DOHH2 (cell line): ENCODE measurements at regions not wholly inside any gene's neighbourhood (a gene's known extent, or its start where the extent isn't known, plus 50 kb on each side); places are given as distances from the start of the nearest gene placed in this dataset.

Source experiments
- H3F3A ChIP-seq: fragments of 200-600 bp; sonication (generic), shearing (Covaris generic); 2 replicates; pipeline ENCODE4 v1.6.0; 2016; ENCODE audit warnings: antibody characterized with exemption, mild to moderate bottlenecking; ENCODE audit not compliant: control insufficient read depth, insufficient read depth
- H3K27ac ChIP-seq: fragments of 200-600 bp; sonication (generic); 2 replicates; pipeline ENCODE4 v1.5.1; 2014; ENCODE audit warnings: low read depth, mild to moderate bottlenecking, low read length, moderate library complexity
- H3K27me3 ChIP-seq: fragments of 200-600 bp; sonication (generic); 2 replicates; pipeline ENCODE4 v1.6.1; 2014; ENCODE audit warnings: mild to moderate bottlenecking, low read length, mixed read lengths; ENCODE audit not compliant: control insufficient read depth
- H3K36me3 ChIP-seq: fragments of 200-600 bp; sonication (generic); 2 replicates; pipeline ENCODE4 v1.6.1; 2014; ENCODE audit warnings: mild to moderate bottlenecking, low read length, moderate library complexity, mixed read lengths; ENCODE audit not compliant: control insufficient read depth
- H3K4me1 ChIP-seq: fragments of 200-600 bp; sonication (generic); 2 replicates; pipeline ENCODE4 v1.6.1; 2014; ENCODE audit warnings: mild to moderate bottlenecking, low read length, mixed read lengths; ENCODE audit not compliant: control insufficient read depth
- H3K4me2 ChIP-seq: fragments of 200-600 bp; sonication (generic); 2 replicates; pipeline ENCODE4 v1.6.0; 2014; ENCODE audit warnings: mild to moderate bottlenecking, low read length, moderate library complexity
- H3K4me3 ChIP-seq: fragments of 200-600 bp; sonication (generic); 2 replicates; pipeline ENCODE4 v1.5.1; 2014; ENCODE audit warnings: mild to moderate bottlenecking, low read length, mixed read lengths
- H3K79me2 ChIP-seq: fragments of 200-600 bp; sonication (generic); 2 replicates; pipeline ENCODE4 v1.6.1; 2014; ENCODE audit warnings: mild to moderate bottlenecking, low read length, mixed read lengths; ENCODE audit not compliant: control insufficient read depth
- H3K9me2 ChIP-seq: fragments of 200-600 bp; sonication (generic); replicated peaks from 2 replicates; pipeline ENCODE4 v1.6.1; 2014; ENCODE audit warnings: mild to moderate bottlenecking, low read length, mixed read lengths; ENCODE audit not compliant: control insufficient read depth
- H3K9me3 ChIP-seq: fragments of 200-600 bp; sonication (generic); 2 replicates; pipeline ENCODE4 v1.6.1; 2014; ENCODE audit warnings: antibody characterized with exemption, low read length, mixed read lengths; ENCODE audit not compliant: control insufficient read depth, insufficient read depth
- H4K20me1 ChIP-seq: fragments of 200-600 bp; sonication (generic); 2 replicates; pipeline ENCODE4 v1.6.0; 2014; ENCODE audit warnings: low read depth, mild to moderate bottlenecking, antibody characterized with exemption, low read length, moderate library complexity; ENCODE audit not compliant: control insufficient read depth, insufficient read depth
- CTCF ChIP-seq: fragments of 200-600 bp; sonication (generic); IDR thresholded peaks from one replicate; pipeline ENCODE4 v1.5.1; 2014; ENCODE audit warnings: antibody characterized with exemption, mild to moderate bottlenecking, low read depth, low read length; ENCODE audit not compliant: poor library complexity, severe bottlenecking
- EZH2phosphoT487 ChIP-seq: fragments of 200-600 bp; sonication (generic); IDR thresholded peaks from 2 replicates; pipeline ENCODE4 v1.6.1; 2017; ENCODE audit warnings: borderline replicate concordance, mild to moderate bottlenecking, antibody characterized with exemption, low read length, moderate library complexity, mixed read lengths

- Histone ChIP-seq H3K4me3 (no peak overlapping the region), H4K20me1 (no peaks in the 10 kb centered on the region), H3K79me2 (no peaks in the 10 kb centered on the region), H3K27me3 (peaks cover 3% of the 10 kb centered on the region; the same call in 1 of the 2 replicates), H3K36me3 (no peaks in the 10 kb centered on the region), H3K4me2 (no peak overlapping the region), H3K9me3 (no peaks in the 10 kb centered on the region), H3K9me2 (no peaks in the 10 kb centered on the region), H3K4me1 (no peaks in the 10 kb centered on the region), H3K27ac (no peak overlapping the region), H3F3A (no peaks in the 10 kb centered on the region)
- TF ChIP-seq EZH2phosphoT487 (no peak), CTCF (no peak)
These were observed 222.8 kb downstream of the FOXD2 start for GRCh38 chr1:47660622-47661021.

DNA sequence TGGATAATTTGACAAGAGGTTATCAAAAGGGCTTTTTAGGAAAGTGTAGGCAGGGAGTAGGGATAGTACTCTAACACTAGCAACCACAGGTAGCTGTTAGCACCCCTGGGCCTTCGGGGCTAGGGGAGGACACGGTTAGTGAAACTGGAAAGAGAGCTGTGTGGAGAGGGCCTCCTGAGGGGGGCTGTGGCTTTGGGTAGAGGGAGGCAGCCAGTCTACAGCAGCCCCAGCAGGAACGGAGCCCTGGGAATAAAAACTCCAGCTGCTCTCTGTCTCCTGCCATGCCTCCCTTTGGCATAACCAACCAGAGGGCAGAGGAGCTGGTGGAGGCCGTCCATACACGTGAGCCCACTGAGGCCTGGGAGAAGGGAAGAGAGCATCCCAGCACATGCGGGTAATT is 223.2 kb downstream of the FOXD2 start:
- no peaks in the 10 kb centered on the region for H3K36me3 ChIP-seq
- no peaks in the 10 kb centered on the region for H3F3A ChIP-seq
- no peak overlapping the region for H3K4me2 ChIP-seq
- H3K9me3 ChIP-seq: no peaks in the 10 kb centered on the region
- H3K9me2 ChIP-seq: no peaks in the 10 kb centered on the region
- TF ChIP-seq EZH2phosphoT487: no peak
- no peak for TF ChIP-seq CTCF
- H3K4me1 ChIP-seq: no peaks in the 10 kb centered on the region
- H3K27me3 ChIP-seq: peaks cover 7% of the 10 kb centered on the region; the same call in 1 of the 2 replicates
- H3K4me3 ChIP-seq: no peak overlapping the region
- H4K20me1 ChIP-seq: no peaks in the 10 kb centered on the region
- H3K79me2 ChIP-seq: no peaks in the 10 kb centered on the region
- no peak overlapping the region for H3K27ac ChIP-seq

GRCh38 chr1:47662068-47662467 is 224.2 kb downstream of the FOXD2 start:
- Histone ChIP-seq H3K9me2 (no peaks in the 10 kb centered on the region), H3K4me1 (no peaks in the 10 kb centered on the region)

More at GRCh38 chr1:47662068-47662467, 224.2 kb downstream of the FOXD2 start:
- Histone ChIP-seq H3F3A (no peaks in the 10 kb centered on the region), H3K36me3 (no peaks in the 10 kb centered on the region), H4K20me1 (no peaks in the 10 kb centered on the region), H3K27me3 (0 out of 2 replicates have a peak, but pooled peaks cover 4% of the 10 kb centered on the region), H3K4me2 (no peak overlapping the region), H3K79me2 (no peaks in the 10 kb centered on the region), H3K9me3 (no peaks in the 10 kb centered on the region), H3K4me3 (no peak overlapping the region), H3K27ac (no peak overlapping the region)
- TF ChIP-seq EZH2phosphoT487 (no peak), CTCF (no peak)
